Left lung (tissue), 4 donors: ENCODE measurements at regions not wholly inside any gene's neighbourhood (a gene's known extent, or its start where the extent isn't known, plus 50 kb on each side); places are given as distances from the start of the nearest gene placed in this dataset.

Experiments
- ATAC-seq: fragments of 200-7000 bp; cut with Tn5 transposase; one replicate; pipeline ENCODE4 v1.9.1; 2020; ENCODE audit warnings: moderate library complexity
- DNase-seq, 4 donors: peaks; one replicate each; pipeline ENCODE4 v3.0.0-alpha.2; 2013 to 2020
- H3K27ac ChIP-seq, 2 donors: fragments of 200-600 bp; sonication (generic) in 1 of 2; one replicate each; pipeline versions ENCODE4 v1.5.0 to v1.8.0; 2020 to 2021
- H3K27me3 ChIP-seq, 2 donors: fragments of 200-600 bp; sonication (generic) in 1 of 2; one replicate each; pipeline versions ENCODE4 v1.5.0 to v1.8.0; 2020 to 2021
- H3K36me3 ChIP-seq, 2 donors: fragments of 200-600 bp; sonication (generic) in 1 of 2; one replicate each; pipeline versions ENCODE4 v1.5.0 to v1.8.0; 2020 to 2021
- H3K4me1 ChIP-seq, 2 donors: fragments of 200-600 bp; one replicate each; pipeline ENCODE4 v1.8.0; 2021
- H3K4me3 ChIP-seq, 2 donors: fragments of 200-600 bp; sonication (generic) in 1 of 2; one replicate each; pipeline versions ENCODE4 v1.5.0 to v1.8.0; 2020 to 2021; ENCODE audit warnings: mild to moderate bottlenecking in 1 of 2
- H3K9me3 ChIP-seq, 2 donors: fragments of 200-600 bp; sonication (generic) in 1 of 2; one replicate each; pipeline versions ENCODE4 v1.5.0 to v1.8.0; 2020 to 2021
- CTCF ChIP-seq, 2 donors: fragments of 200-600 bp; sonication (generic) in 1 of 2; IDR thresholded peaks; one replicate each; pipeline versions ENCODE4 v1.5.0 to v1.8.0; 2021; ENCODE audit warnings: antibody characterized with exemption in 2 of 2
- intact Hi-C, 2 donors: fragments of 100-400 bp; cut with DNase I; formaldehyde crosslinking; loops; one replicate each; pipeline versions ENCODE4 v1.11.2 to v1.14.2; 2022
- donor health status: DM: no; HTN: yes; CAD: no.
- donor health status: DM: no; HTN: no; CAD: no.

- TF ChIP-seq CTCF (IDR thresholded peaks at IDR 0.05): no peak
- no peaks in the 10 kb centered on the region for H3K4me1 ChIP-seq
- no peak overlapping the region for H3K4me3 ChIP-seq
- intact Hi-C loops: no loop called here
- DNase-seq: no peak
- ATAC-seq: no peak
- peaks cover 0 to 10% of the 10 kb centered on the region in 2 donors for H3K9me3 ChIP-seq
- H3K36me3 ChIP-seq: no peaks in the 10 kb centered on the region
- no peak overlapping the region for H3K27ac ChIP-seq
- H3K27me3 ChIP-seq: no peaks in the 10 kb centered on the region
These were observed 333.8 kb upstream of the PTBP2 start for GRCh38 chr1:96387785-96388184.

GRCh38 chr1:96388421-96389310 is 332.9 kb upstream of the PTBP2 start:
- H3K36me3 ChIP-seq: no peaks in the 10 kb centered on the region
- H3K4me3 ChIP-seq: no peak overlapping the region
- H3K27me3 ChIP-seq: no peaks in the 10 kb centered on the region
- TF ChIP-seq CTCF (IDR thresholded peaks at IDR 0.05): no peak
- H3K9me3 ChIP-seq: peaks cover 0 to 1% of the 10 kb centered on the region in 2 donors
- ATAC-seq (no peak), DNase-seq (no peak)
- H3K27ac ChIP-seq: no peak overlapping the region
- intact Hi-C loops: no loop called here
- no peaks in the 10 kb centered on the region for H3K4me1 ChIP-seq

- H3K27ac ChIP-seq: no peak overlapping the region
- no peak overlapping the region for H3K4me3 ChIP-seq
- ATAC-seq (no peak), DNase-seq (no peak)
- H3K36me3 ChIP-seq: no peaks in the 10 kb centered on the region
- no peaks in the 10 kb centered on the region for H3K4me1 ChIP-seq
- no peaks in the 10 kb centered on the region for H3K9me3 ChIP-seq
- TF ChIP-seq CTCF (IDR thresholded peaks at IDR 0.05): no peak
- no peaks in the 10 kb centered on the region for H3K27me3 ChIP-seq
- intact Hi-C loops: no loop called here
These were observed 321.5 kb upstream of the PTBP2 start for GRCh38 chr1:96400089-96400488.

- Histone ChIP-seq H3K27ac (no peak overlapping the region), H3K27me3 (no peaks in the 10 kb centered on the region), H3K4me3 (no peak overlapping the region), H3K9me3 (no peaks in the 10 kb centered on the region), H3K4me1 (no peaks in the 10 kb centered on the region), H3K36me3 (no peaks in the 10 kb centered on the region)
- no peak for ATAC-seq
- TF ChIP-seq CTCF (IDR thresholded peaks at IDR 0.05): no peak
- no peak for DNase-seq
- intact Hi-C loops: no loop called here
These were observed 312.5 kb upstream of the PTBP2 start for GRCh38 chr1:96409087-96409486.

- Histone ChIP-seq H3K4me3 (no peak overlapping the region), H3K27ac (no peak overlapping the region), H3K36me3 (no peaks in the 10 kb centered on the region), H3K4me1 (no peaks in the 10 kb centered on the region), H3K9me3 (no peaks in the 10 kb centered on the region), H3K27me3 (no peaks in the 10 kb centered on the region)
- TF ChIP-seq CTCF (IDR thresholded peaks at IDR 0.05): no peak
- DNase-seq (no peak), ATAC-seq (no peak)
- intact Hi-C loops: no loop called here
These were observed 311.9 kb upstream of the PTBP2 start for GRCh38 chr1:96409689-96410088.
